ENCODE measurements at regions not wholly inside any gene's neighbourhood (a gene's known extent, or its start where the extent isn't known, plus 50 kb on each side); places are given as distances from the start of the nearest gene placed in this dataset.
A peak's percentile ranks its signal among the peaks of the same experiment; 100 is the strongest.

DNA sequence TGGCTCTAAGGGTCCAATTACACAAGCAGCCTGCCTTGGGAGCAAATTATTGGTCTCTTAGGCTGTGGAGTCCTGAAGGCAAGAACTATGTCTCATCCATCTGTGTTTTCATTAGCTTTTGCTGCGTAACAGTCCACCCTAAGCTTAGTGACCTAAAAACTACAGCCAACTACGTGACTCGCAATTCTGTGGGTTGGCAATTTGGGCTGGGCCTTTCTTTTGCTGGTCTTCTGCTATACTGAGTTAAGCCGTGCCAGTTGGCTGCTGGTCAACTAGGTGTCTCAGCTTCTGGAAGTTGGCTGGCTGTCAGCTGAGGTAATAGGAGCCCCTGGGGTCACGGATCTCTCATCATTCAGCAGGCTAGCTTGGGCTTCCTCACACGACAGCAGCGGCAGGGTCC lies 205.6 kb upstream of the S100G start:
- no peak for FAIRE-seq
- no peak for DNase-seq (ENCODE audit: low spot score)

DNA sequence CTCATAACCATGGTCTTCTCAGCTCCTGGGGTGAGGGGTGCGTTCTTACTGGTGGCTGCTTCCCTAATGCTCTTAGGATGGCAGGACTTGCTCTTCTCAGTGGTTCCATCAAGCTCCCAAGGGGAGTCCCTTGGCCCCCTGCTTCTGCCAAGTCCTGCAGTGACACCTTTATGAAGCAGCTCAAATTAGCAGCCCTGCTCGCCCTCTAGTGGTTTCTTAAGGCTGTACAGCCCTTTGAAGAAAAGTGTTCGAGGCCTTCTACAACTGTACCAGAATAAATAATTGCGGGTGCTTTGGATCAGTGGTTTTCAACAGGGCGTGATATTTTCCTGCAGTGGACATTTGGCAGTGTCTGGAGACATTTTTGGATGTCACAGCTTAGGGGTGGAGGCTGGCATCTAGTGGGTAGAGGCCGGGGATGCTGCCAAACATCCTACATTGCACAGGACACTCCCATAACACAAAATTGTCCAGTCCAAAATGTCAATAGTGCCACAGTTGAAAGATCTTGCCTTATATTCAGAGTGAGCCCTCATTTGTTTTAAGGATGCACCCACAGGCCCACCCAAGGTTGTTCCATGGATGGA lies 204.7 kb upstream of the S100G start:
- FAIRE-seq (no peak), DNase-seq (ENCODE audit: low spot score) (peak; percentile 8)

GRCh38 chrX:16451334-16451733 lies 198.6 kb upstream of the S100G start:
- FAIRE-seq (no peak), DNase-seq (ENCODE audit: low spot score) (no peak)

GRCh38 chrX:16454926-16455325 lies 195.0 kb upstream of the S100G start:
- no peak for FAIRE-seq
- no peak for DNase-seq (ENCODE audit: low spot score)

GRCh38 chrX:16457239-16457638 lies 192.7 kb upstream of the S100G start:
- DNase-seq (ENCODE audit: low spot score): no peak
- no peak for FAIRE-seq

DNA sequence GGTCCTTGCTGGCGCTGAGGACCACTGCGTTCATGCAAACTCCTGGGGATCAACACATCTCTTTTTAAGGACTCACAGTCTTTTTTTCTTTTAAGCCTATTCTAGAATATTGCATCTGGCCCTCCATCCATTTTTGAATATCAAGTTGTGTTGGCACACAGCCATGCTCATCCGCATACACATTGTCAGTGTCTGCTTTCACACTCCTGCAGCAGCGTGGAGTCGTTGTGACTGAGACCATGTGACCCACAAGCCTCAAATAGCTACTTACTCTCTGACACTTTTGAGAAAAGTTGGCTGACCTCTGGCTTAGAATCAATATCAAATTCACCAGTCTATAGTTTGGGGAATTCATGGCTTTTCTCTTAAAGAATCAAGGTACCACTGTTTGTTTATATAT lies 191.8 kb upstream of the S100G start:
- DNase-seq (ENCODE audit: low spot score): no peak
- no peak for FAIRE-seq

GRCh38 chrX:16459008-16459407 lies 190.9 kb upstream of the S100G start:
- DNase-seq (ENCODE audit: low spot score): no peak
- no peak for FAIRE-seq

- DNase-seq (ENCODE audit: low spot score) (no peak), FAIRE-seq (no peak)
Measured at GRCh38 chrX:16461968-16462367, 188.0 kb upstream of the S100G start.

- DNase-seq (ENCODE audit: low spot score) (no peak), FAIRE-seq (no peak)
Measured at GRCh38 chrX:16462912-16463311, 187.0 kb upstream of the S100G start.

DNA sequence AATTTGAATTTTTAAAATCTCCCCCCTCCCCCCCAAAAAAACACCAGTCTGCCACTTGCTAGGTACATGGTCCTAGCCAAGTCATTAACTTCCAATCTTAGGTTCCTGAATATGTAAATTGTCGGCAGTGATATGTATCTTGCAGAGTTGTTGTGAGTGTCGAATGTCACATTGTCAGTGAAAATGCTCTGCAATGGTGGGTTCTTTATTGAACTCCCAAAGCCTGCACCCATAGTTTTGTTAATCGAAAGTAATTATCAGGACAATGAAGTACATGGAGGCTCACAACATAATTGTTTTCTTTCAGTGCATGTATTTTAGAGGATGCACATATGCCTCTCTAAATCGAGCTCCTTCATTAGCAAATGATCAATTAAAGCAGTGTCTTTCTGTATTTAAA lies 185.6 kb upstream of the S100G start:
- DNase-seq (ENCODE audit: low spot score) (no peak), FAIRE-seq (no peak)

DNA sequence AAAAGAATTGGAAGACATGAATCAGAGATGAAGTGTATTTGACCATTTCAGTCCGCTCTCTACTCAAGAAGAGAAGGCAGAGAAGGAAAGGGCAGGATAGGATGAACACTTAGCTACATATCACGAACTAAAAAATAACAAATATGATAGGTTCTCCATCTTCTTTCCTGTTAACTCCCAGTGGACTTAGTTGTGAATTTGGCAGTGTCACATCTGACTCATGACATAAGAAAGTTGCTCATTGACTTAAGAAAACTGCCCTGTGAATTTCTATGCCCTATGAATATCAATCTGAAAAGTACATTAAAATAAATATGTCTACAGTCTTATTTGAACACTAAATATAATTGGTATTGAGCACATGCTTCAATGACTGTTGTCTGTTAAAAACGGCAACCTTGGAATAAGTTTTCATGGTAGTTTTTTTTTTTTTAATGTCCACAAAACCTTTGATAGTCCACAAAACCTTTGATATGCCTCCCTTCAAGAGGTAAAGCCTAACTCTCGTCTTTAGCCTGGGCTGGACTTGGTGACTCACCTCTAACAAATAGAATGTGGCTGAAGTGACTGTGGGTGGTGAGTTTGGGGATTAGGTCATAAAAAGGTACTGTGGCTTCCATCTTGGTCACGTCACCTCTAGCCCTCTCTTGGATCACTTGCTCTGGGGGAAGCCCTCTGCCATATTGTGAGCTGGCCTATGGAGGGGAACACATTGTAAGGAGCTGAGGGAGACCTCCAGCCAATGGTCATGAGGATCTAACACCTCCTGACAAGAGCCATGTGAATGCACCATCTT lies 184.7 kb upstream of the S100G start:
- FAIRE-seq (no peak), DNase-seq (ENCODE audit: low spot score) (no peak)

DNA sequence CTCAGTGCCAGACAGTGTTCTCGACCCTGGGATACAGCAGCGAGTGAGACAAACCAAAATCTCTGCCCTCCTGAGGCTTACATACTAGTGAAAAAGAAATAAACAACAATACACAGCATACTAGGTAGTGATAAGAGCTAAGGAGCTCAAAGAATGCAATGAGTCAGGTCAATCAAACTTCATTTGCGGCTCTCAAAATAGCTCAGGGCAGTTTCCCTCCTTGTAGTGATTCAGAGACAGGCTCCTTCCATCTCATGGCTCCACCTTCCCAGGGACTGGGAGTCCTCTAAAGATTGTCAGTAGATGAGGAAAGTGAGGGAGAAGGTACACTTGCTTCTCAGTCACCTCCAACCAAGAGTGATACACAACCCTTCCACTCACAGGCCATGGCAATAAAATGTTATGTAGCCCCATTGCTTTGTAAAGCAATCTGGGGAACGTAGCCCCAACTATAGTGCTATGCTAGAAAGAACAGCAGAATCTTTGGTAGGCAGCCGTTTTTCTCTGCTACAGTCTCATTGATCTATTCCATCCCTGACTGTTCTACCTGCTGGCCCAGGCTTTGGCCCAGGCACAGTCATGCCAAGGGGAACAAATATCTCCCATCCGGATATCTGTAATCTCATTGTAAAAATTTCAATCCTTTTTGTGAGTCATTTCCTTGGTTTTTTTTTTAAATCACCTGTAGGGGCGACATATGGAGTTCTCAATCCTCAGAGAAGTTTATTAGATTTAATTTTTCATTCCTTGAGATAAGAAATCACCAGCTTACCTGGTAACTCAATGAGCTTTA lies 183.1 kb upstream of the S100G start:
- FAIRE-seq: no peak
- DNase-seq (ENCODE audit: low spot score): peak; percentile 5

DNA sequence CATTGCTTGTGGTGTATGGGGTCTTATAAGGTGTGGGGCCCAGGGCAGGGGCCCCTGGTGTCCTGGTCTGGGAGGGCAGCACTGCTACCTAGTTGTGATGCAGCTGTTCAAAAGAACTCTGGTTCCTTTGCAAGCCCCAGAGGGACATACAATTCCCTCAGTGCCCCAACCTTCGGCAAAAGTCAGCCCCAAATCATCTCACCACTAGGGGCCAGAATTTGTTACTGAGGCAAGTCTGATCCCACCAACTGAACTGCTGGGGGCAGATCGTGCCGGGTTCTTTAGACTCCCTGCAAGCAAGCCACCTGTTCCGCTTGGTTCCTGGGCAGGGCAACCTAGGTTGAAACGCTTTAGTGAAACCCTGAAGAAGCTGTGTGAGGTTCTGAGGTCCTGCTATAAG lies 180.1 kb upstream of the S100G start:
- no peak for DNase-seq (ENCODE audit: low spot score)
- no peak for FAIRE-seq

DNA sequence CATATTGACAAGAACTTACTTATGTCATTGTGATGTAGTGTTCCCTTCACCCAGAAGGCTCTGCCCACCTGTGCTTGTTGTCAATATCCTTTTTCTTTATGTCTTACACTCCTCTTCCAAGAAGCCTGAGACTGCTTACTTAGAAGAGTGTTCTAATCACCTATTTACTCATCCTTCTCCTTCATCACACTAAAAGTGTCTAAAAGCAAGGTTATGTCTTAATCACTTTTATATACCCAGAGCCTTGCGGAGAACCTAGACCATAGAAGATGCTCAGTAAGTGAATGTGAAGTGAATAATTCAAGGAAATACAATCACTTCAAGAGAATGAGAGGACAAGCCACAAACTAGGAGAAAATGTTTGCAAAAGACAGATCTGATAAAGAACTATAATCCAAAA lies 177.6 kb upstream of the S100G start:
- DNase-seq (ENCODE audit: low spot score) (no peak), FAIRE-seq (no peak)

- DNase-seq (ENCODE audit: low spot score): no peak
- FAIRE-seq: no peak
Measured at GRCh38 chrX:16474511-16474910, 175.4 kb upstream of the S100G start.

DNA sequence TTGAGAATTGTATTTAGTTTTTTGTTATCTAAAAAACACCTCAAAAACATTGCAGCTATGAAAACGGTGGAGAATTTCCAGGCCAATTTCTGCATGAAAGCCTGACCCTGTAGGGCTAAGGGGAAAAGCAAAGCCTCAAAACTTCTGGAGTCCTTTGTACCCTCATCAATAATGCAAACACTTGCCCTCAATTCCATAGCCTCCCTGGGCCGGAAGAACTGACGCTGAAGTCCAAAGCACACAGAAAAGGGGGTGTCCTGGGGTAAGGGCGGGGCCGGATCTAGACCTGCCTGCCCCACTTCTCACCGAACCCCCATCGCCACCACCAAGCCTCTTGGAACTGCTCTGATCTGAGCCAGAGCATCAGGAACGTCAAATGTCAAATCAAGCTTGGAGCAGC lies 173.9 kb upstream of the S100G start:
- FAIRE-seq (no peak), DNase-seq (ENCODE audit: low spot score) (no peak)

DNA sequence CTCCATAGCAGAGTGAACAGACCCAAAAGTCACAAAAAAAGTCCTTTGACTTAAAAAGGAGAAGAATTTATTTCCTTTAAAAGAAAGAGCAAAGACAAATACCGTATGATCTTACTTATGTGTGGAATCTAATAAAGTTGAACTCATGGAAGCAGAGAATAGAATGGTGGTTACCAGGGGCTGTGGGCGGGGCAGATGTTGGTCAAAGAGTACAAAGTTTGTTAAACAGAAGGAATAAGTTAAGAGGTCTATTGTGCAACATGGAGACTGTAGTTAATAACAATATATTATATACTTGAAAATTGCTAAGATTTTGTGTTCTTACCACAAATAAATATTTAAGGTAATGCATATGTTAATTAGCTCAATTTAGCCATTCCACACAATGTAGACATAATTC lies 173.3 kb upstream of the S100G start:
- no peak for FAIRE-seq

GRCh38 chrX:16479206-16479869 lies 170.6 kb upstream of the S100G start:
- FAIRE-seq (no peak), DNase-seq (ENCODE audit: low spot score) (no peak)

More for the DNA sequence above, 173.3 kb upstream of the S100G start:
- no peak for DNase-seq (ENCODE audit: low spot score)

- FAIRE-seq: no peak
Measured at GRCh38 chrX:16480049-16480448, 169.9 kb upstream of the S100G start.

DNA sequence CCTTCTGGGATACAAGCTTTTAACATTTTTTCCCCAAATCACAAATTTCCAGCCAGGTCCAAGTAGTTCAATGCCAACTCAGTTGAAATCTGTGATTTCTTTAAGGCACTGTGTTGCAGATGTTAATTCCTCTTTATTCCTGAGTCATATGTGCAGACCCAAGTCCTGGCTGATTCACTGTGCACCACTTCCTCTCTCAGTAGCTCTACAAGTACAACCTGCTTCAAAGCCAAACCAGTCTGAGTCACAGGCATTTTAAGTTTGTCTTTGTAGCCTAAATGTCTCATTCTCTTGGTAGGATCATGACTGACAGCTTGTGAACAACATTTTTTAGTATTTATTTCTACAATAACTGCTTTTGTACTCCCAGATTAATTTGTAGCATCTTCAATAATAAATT lies 165.6 kb upstream of the S100G start:
- FAIRE-seq: no peak
- DNase-seq (ENCODE audit: low spot score): peak; percentile 29

More at GRCh38 chrX:16480049-16480448, 169.9 kb upstream of the S100G start:
- no peak for DNase-seq (ENCODE audit: low spot score)

- no peak for FAIRE-seq
- no peak for DNase-seq (ENCODE audit: low spot score)
Measured at GRCh38 chrX:16487620-16488385, 162.2 kb upstream of the S100G start.
